ENCODE measurements at regions not wholly inside any gene's neighbourhood (a gene's known extent, or its start where the extent isn't known, plus 50 kb on each side); places are given as distances from the start of the nearest gene placed in this dataset.

GRCh38 chr14:87696485-87696884, 296.5 kb downstream of the GALC start:
- peaks cover 32% of the 10 kb centered on the region for H3K9me3 Mint-ChIP-seq
- H3K27me3 Mint-ChIP-seq (ENCODE audit: insufficient read depth), result no peaks in the 10 kb centered on the region; the same call in 1 of the 2 replicates
- TF ChIP-seq CTCF (IDR thresholded peaks at IDR 0.05), result no peak
- no peak for DNase-seq
- no peaks in the 10 kb centered on the region for H3K4me1 Mint-ChIP-seq (ENCODE audit: low read depth)
- no peak overlapping the region for H3K4me3 Mint-ChIP-seq
- H3K27ac Mint-ChIP-seq, result no peak overlapping the region
- H3K36me3 Mint-ChIP-seq (ENCODE audit: low read depth), result no peaks in the 10 kb centered on the region

- no peak for TF ChIP-seq CTCF (IDR thresholded peaks at IDR 0.05)
- Mint-ChIP-seq H3K9me3 (peaks cover 44% of the 10 kb centered on the region), H3K27ac (no peak overlapping the region), H3K27me3 (ENCODE audit: insufficient read depth) (no peaks in the 10 kb centered on the region; the same call in 1 of the 2 replicates), H3K4me1 (ENCODE audit: low read depth) (no peaks in the 10 kb centered on the region), H3K4me3 (no peak overlapping the region), H3K36me3 (ENCODE audit: low read depth) (no peaks in the 10 kb centered on the region)
- DNase-seq, result no peak
These were observed 301.7 kb downstream of the GALC start for GRCh38 chr14:87691042-87691881.

- TF ChIP-seq CTCF (IDR thresholded peaks at IDR 0.05), result no peak
- Mint-ChIP-seq H3K27ac (no peak overlapping the region), H3K27me3 (ENCODE audit: insufficient read depth) (no peaks in the 10 kb centered on the region; the same call in 1 of the 2 replicates), H3K36me3 (ENCODE audit: low read depth) (no peaks in the 10 kb centered on the region), H3K4me3 (no peak overlapping the region), H3K4me1 (ENCODE audit: low read depth) (no peaks in the 10 kb centered on the region), H3K9me3 (peaks cover 50% of the 10 kb centered on the region)
- DNase-seq, result no peak
These were observed 302.8 kb downstream of the GALC start for GRCh38 chr14:87690076-87690613.

- Mint-ChIP-seq H3K4me1 (ENCODE audit: low read depth) (no peaks in the 10 kb centered on the region), H3K9me3 (peaks cover 43% of the 10 kb centered on the region), H3K4me3 (no peak overlapping the region), H3K27me3 (ENCODE audit: insufficient read depth) (no peaks in the 10 kb centered on the region), H3K27ac (no peak overlapping the region), H3K36me3 (ENCODE audit: low read depth) (no peaks in the 10 kb centered on the region)
- no peak for TF ChIP-seq CTCF (IDR thresholded peaks at IDR 0.05)
- DNase-seq, result no peak
These were observed 304.5 kb downstream of the GALC start for GRCh38 chr14:87688524-87688923.

GRCh38 chr14:87687420-87687819, 305.6 kb downstream of the GALC start:
- Mint-ChIP-seq H3K4me3 (no peak overlapping the region), H3K9me3 (peaks cover 52% of the 10 kb centered on the region), H3K27me3 (ENCODE audit: insufficient read depth) (no peaks in the 10 kb centered on the region), H3K36me3 (ENCODE audit: low read depth) (no peaks in the 10 kb centered on the region), H3K4me1 (ENCODE audit: low read depth) (no peaks in the 10 kb centered on the region), H3K27ac (no peak overlapping the region)
- TF ChIP-seq CTCF (IDR thresholded peaks at IDR 0.05), result no peak
- no peak for DNase-seq
